ENCODE measurements at regions not wholly inside any gene's neighbourhood (a gene's known extent, or its start where the extent isn't known, plus 50 kb on each side); places are given as distances from the start of the nearest gene placed in this dataset.

- H3K9ac ChIP-seq (ENCODE audit: low read length) = no peak overlapping the region
- no peaks in the 10 kb centered on the region for H3K9me3 ChIP-seq (ENCODE audit: low read length)
- H3K36me3 ChIP-seq (ENCODE audit: insufficient read depth, low read length) = no peaks in the 10 kb centered on the region
- H2AFZ ChIP-seq (ENCODE audit: low read depth, low read length) = no peak overlapping the region
- no peaks in the 10 kb centered on the region for H4K20me1 ChIP-seq (ENCODE audit: insufficient read depth)
- no peak overlapping the region for H3K4me3 ChIP-seq (ENCODE audit: low read length)
- no peaks in the 10 kb centered on the region for H3F3A ChIP-seq (ENCODE audit: insufficient read depth, low read length, poor library complexity, severe bottlenecking)
- no peaks in the 10 kb centered on the region for H3K27me3 ChIP-seq (ENCODE audit: insufficient read depth, low read depth, low read length)
- no peak overlapping the region for H3K4me2 ChIP-seq (ENCODE audit: low read length)
- TF ChIP-seq RAD21 (conservative IDR thresholded peaks at IDR 0.05) (no peak), SMC3 (conservative IDR thresholded peaks at IDR 0.05; ENCODE audit: poor library complexity) (no peak), EP300 (conservative IDR thresholded peaks at IDR 0.05; ENCODE audit: poor library complexity, severe bottlenecking) (no peak), MXI1 (conservative IDR thresholded peaks at IDR 0.05; ENCODE audit: poor library complexity, severe bottlenecking) (no peak), POLR2AphosphoS5 (IDR thresholded peaks at IDR 0.05) (no peak), TAF1 (IDR thresholded peaks at IDR 0.05; ENCODE audit: low read depth) (no peak), CTCF (IDR thresholded peaks at IDR 0.05; ENCODE audit: poor library complexity, severe bottlenecking) (no peak), REST (IDR thresholded peaks at IDR 0.05; ENCODE audit: borderline replicate concordance) (no peak), EZH2 (IDR thresholded peaks at IDR 0.05; ENCODE audit: borderline replicate concordance, insufficient read depth, low read length, poor library complexity, severe bottlenecking) (no peak)
- no peak overlapping the region for H3K27ac ChIP-seq (ENCODE audit: low read length)
- H3K9me2 ChIP-seq (ENCODE audit: insufficient read depth, low read length) = no peaks in the 10 kb centered on the region
- H3K79me2 ChIP-seq (replicated peaks; ENCODE audit: insufficient read depth, low read length) = no peaks in the 10 kb centered on the region
These were observed 59.6 kb upstream of the PPP2R2D start for GRCh38 chr10:131841131-131841660.

GRCh38 chr10:131841661-131842139 lies 59.1 kb upstream of the PPP2R2D start:
- no peaks in the 10 kb centered on the region for H3K9me3 ChIP-seq (ENCODE audit: low read length)
- H3K4me3 ChIP-seq (ENCODE audit: low read length) = no peak overlapping the region
- H3K36me3 ChIP-seq (ENCODE audit: insufficient read depth, low read length) = no peaks in the 10 kb centered on the region
- H3K79me2 ChIP-seq (replicated peaks; ENCODE audit: insufficient read depth, low read length) = no peaks in the 10 kb centered on the region
- no peak for TF ChIP-seq EP300 (conservative IDR thresholded peaks at IDR 0.05; ENCODE audit: poor library complexity, severe bottlenecking)
- no peak for TF ChIP-seq SMC3 (conservative IDR thresholded peaks at IDR 0.05; ENCODE audit: poor library complexity)
- no peak for TF ChIP-seq EZH2 (IDR thresholded peaks at IDR 0.05; ENCODE audit: borderline replicate concordance, insufficient read depth, low read length, poor library complexity, severe bottlenecking)
- no peak for TF ChIP-seq CTCF (IDR thresholded peaks at IDR 0.05; ENCODE audit: poor library complexity, severe bottlenecking)
- TF ChIP-seq REST (IDR thresholded peaks at IDR 0.05; ENCODE audit: borderline replicate concordance) = no peak
- no peaks in the 10 kb centered on the region for H3F3A ChIP-seq (ENCODE audit: insufficient read depth, low read length, poor library complexity, severe bottlenecking)
- no peaks in the 10 kb centered on the region for H3K27me3 ChIP-seq (ENCODE audit: insufficient read depth, low read depth, low read length)
- no peak overlapping the region for H3K9ac ChIP-seq (ENCODE audit: low read length)
- H3K27ac ChIP-seq (ENCODE audit: low read length) = no peak overlapping the region
- H3K9me2 ChIP-seq (ENCODE audit: insufficient read depth, low read length) = no peaks in the 10 kb centered on the region
- H3K4me2 ChIP-seq (ENCODE audit: low read length) = no peak overlapping the region
- H2AFZ ChIP-seq (ENCODE audit: low read depth, low read length) = no peak overlapping the region
- H4K20me1 ChIP-seq (ENCODE audit: insufficient read depth) = no peaks in the 10 kb centered on the region
